AG08395 (cell line): ENCODE measurements at regions not wholly inside any gene's neighbourhood (a gene's known extent, or its start where the extent isn't known, plus 50 kb on each side); places are given as distances from the start of the nearest gene placed in this dataset.

Experiments used
- DNase-seq: peaks from one replicate; pipeline ENCODE4 v3.0.0; 2012; ENCODE audit warnings: mixed read lengths, low spot score

GRCh38 chr4:157961229-157961990 is 211.4 kb downstream of the GASK1B start:
- DNase-seq = no peak

GRCh38 chr4:157957905-157958304 is 214.9 kb downstream of the GASK1B start:
- no peak for DNase-seq

GRCh38 chr4:157942017-157942416 is 230.8 kb downstream of the GASK1B start:
- no peak for DNase-seq

- no peak for DNase-seq
Observed at GRCh38 chr4:157934151-157934550, 238.7 kb downstream of the GASK1B start.

- DNase-seq = no peak
Observed at GRCh38 chr4:157932936-157933335, 239.9 kb downstream of the GASK1B start.

GRCh38 chr4:157929486-157929885 is 243.3 kb downstream of the GASK1B start:
- DNase-seq = no peak

- DNase-seq = no peak
Observed at GRCh38 chr4:157918036-157918832, 254.6 kb downstream of the GASK1B start.

- no peak for DNase-seq
Observed at GRCh38 chr4:157912212-157912611, 260.6 kb downstream of the GASK1B start.

GRCh38 chr4:157911662-157912061 is 261.2 kb downstream of the GASK1B start:
- no peak for DNase-seq

GRCh38 chr4:157908691-157909090 is 264.1 kb downstream of the GASK1B start:
- DNase-seq = no peak

- DNase-seq = no peak
Observed at GRCh38 chr4:157908031-157908430, 264.8 kb downstream of the GASK1B start.

GRCh38 chr4:157907226-157907946 is 265.4 kb downstream of the GASK1B start:
- no peak for DNase-seq

GRCh38 chr4:157898836-157899605 is 273.8 kb downstream of the GASK1B start:
- no peak for DNase-seq

- no peak for DNase-seq
Observed at GRCh38 chr4:157897855-157898370, 274.9 kb downstream of the GASK1B start.

- DNase-seq = no peak
Observed at GRCh38 chr4:157896726-157897125, 276.1 kb downstream of the GASK1B start.

- DNase-seq = no peak
Observed at GRCh38 chr4:157895205-157895604, 277.6 kb downstream of the GASK1B start.

- DNase-seq = no peak
Observed at GRCh38 chr4:157889788-157890187, 283.0 kb downstream of the GASK1B start.

- no peak for DNase-seq
Observed at GRCh38 chr4:157888281-157888680, 284.5 kb downstream of the GASK1B start.

- DNase-seq = no peak
Observed at GRCh38 chr4:157887316-157887715, 285.5 kb downstream of the GASK1B start.

- no peak for DNase-seq
Observed at GRCh38 chr4:157886645-157887044, 286.2 kb downstream of the GASK1B start.

GRCh38 chr4:157885811-157886210 is 287.0 kb downstream of the GASK1B start:
- no peak for DNase-seq

- no peak for DNase-seq
Observed at GRCh38 chr4:157882901-157883300, 289.9 kb downstream of the GASK1B start.
